ENCODE measurements at regions not wholly inside any gene's neighbourhood (a gene's known extent, or its start where the extent isn't known, plus 50 kb on each side); places are given as distances from the start of the nearest gene placed in this dataset.

- Mint-ChIP-seq H3K4me1 (ENCODE audit: low read depth) (no peaks in the 10 kb centered on the region), H3K36me3 (ENCODE audit: low read depth) (no peaks in the 10 kb centered on the region), H3K4me3 (no peak overlapping the region), H3K27me3 (no peaks in the 10 kb centered on the region), H3K9me3 (peaks cover 50% of the 10 kb centered on the region), H3K27ac (no peak overlapping the region)
- intact Hi-C loops (cut with micrococcal nuclease), result no loop called here
Measured at GRCh38 chr3:74129611-74130010, 484.8 kb downstream of the CNTN3 start.

- Mint-ChIP-seq H3K36me3 (ENCODE audit: low read depth) (no peaks in the 10 kb centered on the region), H3K4me3 (no peak overlapping the region), H3K4me1 (ENCODE audit: low read depth) (no peaks in the 10 kb centered on the region), H3K9me3 (peaks cover 45% of the 10 kb centered on the region), H3K27me3 (no peaks in the 10 kb centered on the region), H3K27ac (no peak overlapping the region)
- intact Hi-C loops (cut with micrococcal nuclease), result no loop called here
Measured at GRCh38 chr3:74129056-74129455, 485.4 kb downstream of the CNTN3 start.

- Mint-ChIP-seq H3K27ac (no peak overlapping the region), H3K27me3 (no peaks in the 10 kb centered on the region), H3K4me1 (ENCODE audit: low read depth) (no peaks in the 10 kb centered on the region), H3K4me3 (no peak overlapping the region), H3K36me3 (ENCODE audit: low read depth) (no peaks in the 10 kb centered on the region), H3K9me3 (peaks cover 35% of the 10 kb centered on the region)
- intact Hi-C loops (cut with micrococcal nuclease), result no loop called here
Measured at GRCh38 chr3:74127256-74127655, 487.2 kb downstream of the CNTN3 start.

GRCh38 chr3:74124782-74125181 is 489.7 kb downstream of the CNTN3 start:
- H3K36me3 Mint-ChIP-seq (ENCODE audit: low read depth), result no peaks in the 10 kb centered on the region
- intact Hi-C loops (cut with micrococcal nuclease), result no loop called here
- H3K9me3 Mint-ChIP-seq, result peaks cover 30% of the 10 kb centered on the region
- no peaks in the 10 kb centered on the region for H3K4me1 Mint-ChIP-seq (ENCODE audit: low read depth)
- H3K27me3 Mint-ChIP-seq, result no peaks in the 10 kb centered on the region
- no peak overlapping the region for H3K27ac Mint-ChIP-seq
- no peak overlapping the region for H3K4me3 Mint-ChIP-seq

GRCh38 chr3:74122281-74122680 is 492.2 kb downstream of the CNTN3 start:
- Mint-ChIP-seq H3K36me3 (ENCODE audit: low read depth) (no peaks in the 10 kb centered on the region), H3K4me3 (no peak overlapping the region), H3K4me1 (ENCODE audit: low read depth) (no peaks in the 10 kb centered on the region), H3K27ac (no peak overlapping the region), H3K9me3 (peaks cover 23% of the 10 kb centered on the region), H3K27me3 (no peaks in the 10 kb centered on the region)
- intact Hi-C loops (cut with micrococcal nuclease), result no loop called here

- Mint-ChIP-seq H3K36me3 (ENCODE audit: low read depth) (no peaks in the 10 kb centered on the region), H3K9me3 (peaks cover 28% of the 10 kb centered on the region), H3K4me1 (ENCODE audit: low read depth) (no peaks in the 10 kb centered on the region), H3K27me3 (no peaks in the 10 kb centered on the region), H3K4me3 (no peak overlapping the region), H3K27ac (no peak overlapping the region)
- intact Hi-C loops (cut with micrococcal nuclease), result no loop called here
Measured at GRCh38 chr3:74121761-74122160, 492.7 kb downstream of the CNTN3 start.

- no peak overlapping the region for H3K4me3 Mint-ChIP-seq
- no peaks in the 10 kb centered on the region for H3K4me1 Mint-ChIP-seq (ENCODE audit: low read depth)
- H3K9me3 Mint-ChIP-seq, result peaks cover 32% of the 10 kb centered on the region
Measured at GRCh38 chr3:74119221-74119620, 494.5 kb upstream of the PDZRN3 start.

GRCh38 chr3:74115906-74116305 is 491.2 kb upstream of the PDZRN3 start:
- H3K4me1 Mint-ChIP-seq (ENCODE audit: low read depth), result no peaks in the 10 kb centered on the region
- no peak overlapping the region for H3K4me3 Mint-ChIP-seq
- intact Hi-C loops (cut with micrococcal nuclease), result no loop called here
- no peaks in the 10 kb centered on the region for H3K27me3 Mint-ChIP-seq
- no peak overlapping the region for H3K27ac Mint-ChIP-seq
- no peaks in the 10 kb centered on the region for H3K36me3 Mint-ChIP-seq (ENCODE audit: low read depth)
- peaks cover 27% of the 10 kb centered on the region for H3K9me3 Mint-ChIP-seq

More at GRCh38 chr3:74119221-74119620, 494.5 kb upstream of the PDZRN3 start:
- Mint-ChIP-seq H3K36me3 (ENCODE audit: low read depth) (no peaks in the 10 kb centered on the region), H3K27me3 (no peaks in the 10 kb centered on the region), H3K27ac (no peak overlapping the region)
- intact Hi-C loops (cut with micrococcal nuclease), result no loop called here

- Mint-ChIP-seq H3K27ac (no peak overlapping the region), H3K27me3 (no peaks in the 10 kb centered on the region), H3K9me3 (peaks cover 11% of the 10 kb centered on the region), H3K4me1 (ENCODE audit: low read depth) (no peaks in the 10 kb centered on the region), H3K36me3 (ENCODE audit: low read depth) (no peaks in the 10 kb centered on the region), H3K4me3 (no peak overlapping the region)
- intact Hi-C loops (cut with micrococcal nuclease), result no loop called here
Measured at GRCh38 chr3:74107451-74107850, 482.7 kb upstream of the PDZRN3 start.

GRCh38 chr3:74106925-74107324 is 482.2 kb upstream of the PDZRN3 start:
- Mint-ChIP-seq H3K36me3 (ENCODE audit: low read depth) (no peaks in the 10 kb centered on the region), H3K4me3 (no peak overlapping the region), H3K9me3 (peaks cover 15% of the 10 kb centered on the region), H3K27ac (no peak overlapping the region), H3K4me1 (ENCODE audit: low read depth) (no peaks in the 10 kb centered on the region), H3K27me3 (no peaks in the 10 kb centered on the region)
- intact Hi-C loops (cut with micrococcal nuclease), result no loop called here

- no peaks in the 10 kb centered on the region for H3K36me3 Mint-ChIP-seq (ENCODE audit: low read depth)
- intact Hi-C loops (cut with micrococcal nuclease), result no loop called here
- H3K9me3 Mint-ChIP-seq, result no peaks in the 10 kb centered on the region
- H3K27me3 Mint-ChIP-seq, result no peaks in the 10 kb centered on the region
- no peak overlapping the region for H3K4me3 Mint-ChIP-seq
- H3K4me1 Mint-ChIP-seq (ENCODE audit: low read depth), result no peaks in the 10 kb centered on the region
- no peak overlapping the region for H3K27ac Mint-ChIP-seq
Measured at GRCh38 chr3:74091204-74091603, 466.5 kb upstream of the PDZRN3 start.

- Mint-ChIP-seq H3K9me3 (no peaks in the 10 kb centered on the region), H3K4me3 (no peak overlapping the region), H3K27ac (no peak overlapping the region), H3K27me3 (no peaks in the 10 kb centered on the region), H3K4me1 (ENCODE audit: low read depth) (no peaks in the 10 kb centered on the region), H3K36me3 (ENCODE audit: low read depth) (no peaks in the 10 kb centered on the region)
- intact Hi-C loops (cut with micrococcal nuclease), result no loop called here
Measured at GRCh38 chr3:74089814-74090213, 465.1 kb upstream of the PDZRN3 start.

- H3K4me3 Mint-ChIP-seq, result no peak overlapping the region
- no peaks in the 10 kb centered on the region for H3K4me1 Mint-ChIP-seq (ENCODE audit: low read depth)
- no peaks in the 10 kb centered on the region for H3K27me3 Mint-ChIP-seq
- H3K27ac Mint-ChIP-seq, result no peak overlapping the region
- intact Hi-C loops (cut with micrococcal nuclease), result no loop called here
- no peaks in the 10 kb centered on the region for H3K36me3 Mint-ChIP-seq (ENCODE audit: low read depth)
- H3K9me3 Mint-ChIP-seq, result no peaks in the 10 kb centered on the region
Measured at GRCh38 chr3:74080056-74080461, 455.3 kb upstream of the PDZRN3 start.

GRCh38 chr3:74075241-74075640 is 450.5 kb upstream of the PDZRN3 start:
- Mint-ChIP-seq H3K4me1 (ENCODE audit: low read depth) (no peaks in the 10 kb centered on the region), H3K36me3 (ENCODE audit: low read depth) (no peaks in the 10 kb centered on the region), H3K27me3 (no peaks in the 10 kb centered on the region), H3K4me3 (no peak overlapping the region), H3K9me3 (no peaks in the 10 kb centered on the region), H3K27ac (no peak overlapping the region)
- intact Hi-C loops (cut with micrococcal nuclease), result no loop called here

GRCh38 chr3:74074700-74075099 is 450.0 kb upstream of the PDZRN3 start:
- no peak overlapping the region for H3K4me3 Mint-ChIP-seq
- H3K36me3 Mint-ChIP-seq (ENCODE audit: low read depth), result no peaks in the 10 kb centered on the region
- intact Hi-C loops (cut with micrococcal nuclease), result no loop called here
- no peaks in the 10 kb centered on the region for H3K9me3 Mint-ChIP-seq
- no peak overlapping the region for H3K27ac Mint-ChIP-seq
- no peaks in the 10 kb centered on the region for H3K4me1 Mint-ChIP-seq (ENCODE audit: low read depth)
- H3K27me3 Mint-ChIP-seq, result no peaks in the 10 kb centered on the region

Measured in dendritic cell treated with granulocyte-macrophage colony-stimulating factor and Interleukin-4, amounts not matched to agents 40 ng/mL and 50 ng/mL, for 4 days (primary cell).